AG09319 (cell line): ENCODE measurements at regions not wholly inside any gene's neighbourhood (a gene's known extent, or its start where the extent isn't known, plus 50 kb on each side); places are given as distances from the start of the nearest gene placed in this dataset.

ENCODE experiments used
- DNase-seq: peaks from one replicate; pipeline ENCODE4 v3.0.0-alpha.2; 2010; ENCODE audit warnings: low read depth; ENCODE audit errors: extremely low read depth
- CTCF ChIP-seq: IDR thresholded peaks from 2 replicates; pipeline ENCODE4 v1.5.1; 2011; ENCODE audit warnings: low read depth, mild to moderate bottlenecking, inconsistent platforms, low read length, moderate library complexity

DNA sequence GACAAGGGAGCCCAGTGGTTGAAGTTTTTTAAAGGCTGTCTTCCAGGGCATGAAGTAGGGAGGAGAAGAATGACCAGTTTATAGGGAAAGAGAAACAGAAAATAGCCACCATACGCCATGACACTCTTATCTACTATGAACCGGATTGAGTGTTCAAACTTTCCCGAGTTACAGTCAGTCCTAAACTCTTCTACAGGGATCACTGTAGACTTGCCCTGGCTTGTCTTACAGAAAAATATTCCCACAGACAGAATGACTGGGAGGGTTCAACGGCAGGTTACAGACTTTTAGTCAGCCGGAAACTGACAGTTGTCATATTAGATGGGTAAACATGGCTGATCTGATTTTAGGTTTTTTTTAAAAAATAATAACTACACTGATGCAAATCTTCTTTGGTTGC lies 662.5 kb upstream of the SOX9 start:
- no peak for DNase-seq
- TF ChIP-seq CTCF = no peak

- peak; percentile 38 for TF ChIP-seq CTCF
- DNase-seq = no peak
These were observed 659.9 kb upstream of the SOX9 start for GRCh38 chr17:71460943-71461342.

GRCh38 chr17:71461498-71462169 lies 659.2 kb upstream of the SOX9 start:
- no peak for TF ChIP-seq CTCF
- DNase-seq = no peak

GRCh38 chr17:71464241-71464640 lies 656.6 kb upstream of the SOX9 start:
- no peak for TF ChIP-seq CTCF

GRCh38 chr17:71464751-71465150 lies 656.1 kb upstream of the SOX9 start:
- TF ChIP-seq CTCF = no peak
- DNase-seq = no peak

More at GRCh38 chr17:71464241-71464640, 656.6 kb upstream of the SOX9 start:
- DNase-seq = no peak

GRCh38 chr17:71467719-71468118 lies 653.1 kb upstream of the SOX9 start:
- no peak for DNase-seq
- no peak for TF ChIP-seq CTCF

- DNase-seq = no peak
- TF ChIP-seq CTCF = no peak
These were observed 650.8 kb upstream of the SOX9 start for GRCh38 chr17:71470062-71470461.
